ENCODE measurements at regions not wholly inside any gene's neighbourhood (a gene's known extent, or its start where the extent isn't known, plus 50 kb on each side); places are given as distances from the start of the nearest gene placed in this dataset.

DNA sequence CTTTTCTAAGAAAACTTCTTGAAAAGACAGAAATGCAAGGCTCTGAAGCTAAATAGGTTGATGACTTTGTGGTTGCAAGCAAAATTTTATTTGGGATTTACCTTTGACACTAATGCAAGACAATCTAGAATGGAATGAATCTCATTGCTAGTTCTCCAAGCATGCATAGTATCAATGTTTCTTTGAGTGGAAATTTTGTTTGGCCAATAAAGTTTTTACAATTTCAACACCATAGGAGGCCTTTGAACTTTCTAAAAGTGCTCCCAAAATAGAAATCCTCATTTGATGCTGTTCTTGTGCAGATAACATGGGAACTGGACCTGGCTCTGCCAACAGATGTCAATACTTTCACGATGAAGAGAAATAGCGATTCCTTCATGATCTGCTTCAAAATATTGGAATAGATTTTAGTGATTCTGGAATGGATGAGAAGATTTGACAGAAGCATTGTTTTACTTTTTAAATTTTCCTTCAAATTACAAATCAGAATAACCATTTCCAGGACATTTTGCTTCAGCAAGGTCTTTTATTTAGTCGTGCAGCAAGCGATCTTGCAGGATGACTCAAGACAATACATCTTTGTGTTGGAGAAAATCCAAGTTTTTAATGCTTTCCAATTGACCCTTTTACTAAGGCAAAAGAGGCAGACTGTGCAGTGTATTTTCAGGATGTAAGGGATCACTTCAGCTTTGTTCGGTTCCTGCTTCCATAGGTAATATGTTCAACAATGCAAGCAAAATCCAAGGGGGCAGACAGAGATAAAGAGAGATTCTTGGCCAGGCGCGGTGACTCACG is 51.7 kb upstream of the OTUD4 start:
- DNase-seq = no peak

DNA sequence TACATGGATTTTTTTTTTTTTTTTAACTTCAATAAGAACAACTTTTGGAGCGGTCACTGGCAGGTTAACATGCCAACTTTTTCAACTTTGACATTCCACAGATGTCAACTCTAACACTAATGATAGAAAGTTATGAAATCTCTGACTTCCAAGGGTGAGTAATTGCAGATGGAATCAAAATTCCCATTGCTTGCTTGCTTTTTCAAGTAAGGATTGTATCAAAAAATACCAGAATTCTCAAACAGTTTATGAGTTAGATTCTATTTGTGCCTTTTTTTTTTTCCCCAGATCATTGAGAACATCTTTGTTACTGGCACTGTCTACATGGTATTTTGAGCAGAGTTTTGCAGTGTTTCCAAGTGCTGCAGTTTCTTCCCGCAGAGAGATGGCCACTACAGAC is 50.3 kb upstream of the OTUD4 start:
- DNase-seq = no peak
